ENCODE measurements at regions not wholly inside any gene's neighbourhood (a gene's known extent, or its start where the extent isn't known, plus 50 kb on each side); places are given as distances from the start of the nearest gene placed in this dataset.

DNA sequence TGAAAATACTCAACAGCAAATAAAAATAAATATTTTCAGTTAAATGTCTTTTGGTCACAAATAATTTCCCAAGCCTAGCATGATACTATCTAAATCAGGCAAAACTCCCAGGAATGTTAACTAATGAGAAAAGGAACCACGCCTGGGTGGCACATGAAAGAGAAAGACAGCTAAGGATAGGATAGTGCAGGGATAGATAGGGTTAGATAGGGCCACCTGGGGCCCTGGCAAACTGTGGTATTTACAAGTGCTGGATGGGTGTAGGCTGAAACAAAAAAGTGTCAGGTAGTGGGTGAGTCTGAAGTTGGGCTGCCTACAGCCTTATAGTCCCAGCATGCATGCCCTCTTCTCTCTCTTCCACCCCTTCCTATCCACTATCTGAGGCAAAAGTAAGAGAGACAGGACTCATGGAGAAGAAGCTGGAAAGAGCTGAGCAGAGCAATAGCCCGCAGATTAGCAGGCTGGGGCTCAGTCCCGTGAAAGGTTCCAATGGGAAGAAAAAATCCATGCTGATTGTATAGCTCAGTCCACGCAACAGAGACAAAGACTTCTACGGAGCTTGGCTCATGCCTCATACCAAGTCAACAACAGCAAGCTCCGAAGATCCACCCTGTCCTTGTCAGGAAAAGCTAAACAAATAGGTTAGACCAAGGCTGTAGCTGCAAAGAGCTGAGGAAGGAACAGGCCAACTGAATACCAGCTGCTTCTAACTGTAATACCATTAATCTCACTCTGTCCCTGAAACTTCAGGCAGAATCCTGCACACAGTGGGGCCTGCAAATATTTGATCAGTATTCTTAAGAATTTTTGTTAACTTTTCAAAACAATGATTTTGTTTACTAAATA is 342.1 kb upstream of the ATP11B start:
- Histone ChIP-seq H3K27me3 (ENCODE audit: control insufficient read depth, insufficient read depth, low read length) (no peaks in the 10 kb centered on the region), H3K36me3 (ENCODE audit: insufficient read depth, low read length) (no peaks in the 10 kb centered on the region), H3K4me1 (ENCODE audit: control insufficient read depth, insufficient read depth, low read length) (no peaks in the 10 kb centered on the region)

DNA sequence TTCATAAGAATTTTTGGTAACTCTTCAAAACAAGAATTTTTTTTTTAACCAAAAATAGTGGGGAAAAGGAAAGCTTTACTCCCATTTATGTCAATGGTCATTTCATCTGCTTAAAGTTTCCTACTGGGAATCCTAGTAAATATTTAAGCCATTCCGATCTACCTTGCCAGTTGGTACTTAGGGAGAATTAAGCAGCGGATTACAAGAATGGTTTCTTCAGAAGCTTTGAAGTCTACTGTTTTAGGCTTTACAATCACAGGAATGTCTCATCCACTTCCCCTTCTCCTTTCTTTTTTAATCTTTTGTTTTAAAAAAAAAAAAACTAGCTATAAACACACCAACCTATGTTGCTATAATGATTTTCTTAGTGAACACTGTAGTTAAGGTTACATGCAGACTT is 341.4 kb upstream of the ATP11B start:
- no peaks in the 10 kb centered on the region for H3K27me3 ChIP-seq (ENCODE audit: control insufficient read depth, insufficient read depth, low read length)
- H3K4me1 ChIP-seq (ENCODE audit: control insufficient read depth, insufficient read depth, low read length): no peaks in the 10 kb centered on the region
- no peaks in the 10 kb centered on the region for H3K9me3 ChIP-seq (replicated peaks; ENCODE audit: low read length)
- no peak overlapping the region for H3K9ac ChIP-seq (ENCODE audit: low read depth, low read length)
- H3K36me3 ChIP-seq (ENCODE audit: insufficient read depth, low read length): no peaks in the 10 kb centered on the region
- H3K4me2 ChIP-seq (ENCODE audit: low read length): no peak overlapping the region
- H3K4me3 ChIP-seq (ENCODE audit: low read length): no peak overlapping the region

More for the DNA sequence above, 342.1 kb upstream of the ATP11B start:
- H3K9ac ChIP-seq (ENCODE audit: low read depth, low read length): no peak overlapping the region
- H3K4me3 ChIP-seq (ENCODE audit: low read length): no peak overlapping the region
- no peaks in the 10 kb centered on the region for H3K9me3 ChIP-seq (replicated peaks; ENCODE audit: low read length)
- no peak overlapping the region for H3K4me2 ChIP-seq (ENCODE audit: low read length)

DNA sequence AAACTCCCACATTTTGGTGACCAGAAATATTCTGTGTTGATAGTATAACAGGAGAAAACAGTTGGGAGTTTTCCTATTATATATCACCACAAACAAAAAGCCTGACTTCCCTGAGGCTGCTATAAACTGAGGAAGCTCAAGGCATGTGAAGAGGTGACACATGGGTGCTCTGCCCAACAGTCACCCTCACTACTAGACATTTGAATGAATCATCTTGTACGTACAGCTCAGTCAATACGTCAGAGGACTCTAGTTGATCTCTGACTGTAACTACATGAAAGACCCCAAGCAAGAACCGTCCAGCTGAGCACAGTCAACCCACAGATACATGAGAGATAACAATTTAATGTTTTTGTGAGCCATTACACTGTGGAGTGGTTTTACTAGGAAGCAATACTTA is 338.3 kb upstream of the ATP11B start:
- Histone ChIP-seq H3K4me3 (ENCODE audit: low read length) (no peak overlapping the region), H3K36me3 (ENCODE audit: insufficient read depth, low read length) (no peaks in the 10 kb centered on the region), H3K4me1 (ENCODE audit: control insufficient read depth, insufficient read depth, low read length) (no peaks in the 10 kb centered on the region), H3K9me3 (replicated peaks; ENCODE audit: low read length) (no peaks in the 10 kb centered on the region), H3K9ac (ENCODE audit: low read depth, low read length) (no peak overlapping the region), H3K4me2 (ENCODE audit: low read length) (no peak overlapping the region), H3K27me3 (ENCODE audit: control insufficient read depth, insufficient read depth, low read length) (no peaks in the 10 kb centered on the region)

DNA sequence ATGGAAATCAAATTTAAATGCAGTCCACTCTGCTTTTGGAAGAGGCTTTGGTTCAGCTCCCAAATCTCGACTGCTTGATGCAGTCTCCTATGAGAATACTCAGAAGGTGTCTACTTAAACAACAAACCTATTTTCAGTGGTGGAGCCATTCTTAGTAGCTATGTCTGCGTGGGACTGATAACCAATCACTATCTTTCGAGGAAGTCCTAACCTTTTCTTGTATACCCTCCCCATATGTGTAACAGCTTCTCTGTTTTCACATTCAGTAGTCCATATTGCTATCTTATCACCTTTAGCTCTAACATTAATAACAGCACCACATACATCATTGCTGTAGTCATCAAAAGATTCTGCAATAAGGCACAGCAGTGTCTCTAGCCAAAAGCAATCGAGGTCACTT is 333.0 kb upstream of the ATP11B start:
- no peak overlapping the region for H3K4me2 ChIP-seq (ENCODE audit: low read length)
- H3K4me1 ChIP-seq (ENCODE audit: control insufficient read depth, insufficient read depth, low read length): no peaks in the 10 kb centered on the region
- H3K9ac ChIP-seq (ENCODE audit: low read depth, low read length): no peak overlapping the region
- no peaks in the 10 kb centered on the region for H3K36me3 ChIP-seq (ENCODE audit: insufficient read depth, low read length)
- no peaks in the 10 kb centered on the region for H3K9me3 ChIP-seq (replicated peaks; ENCODE audit: low read length)
- H3K27me3 ChIP-seq (ENCODE audit: control insufficient read depth, insufficient read depth, low read length): no peaks in the 10 kb centered on the region
- no peak overlapping the region for H3K4me3 ChIP-seq (ENCODE audit: low read length)

DNA sequence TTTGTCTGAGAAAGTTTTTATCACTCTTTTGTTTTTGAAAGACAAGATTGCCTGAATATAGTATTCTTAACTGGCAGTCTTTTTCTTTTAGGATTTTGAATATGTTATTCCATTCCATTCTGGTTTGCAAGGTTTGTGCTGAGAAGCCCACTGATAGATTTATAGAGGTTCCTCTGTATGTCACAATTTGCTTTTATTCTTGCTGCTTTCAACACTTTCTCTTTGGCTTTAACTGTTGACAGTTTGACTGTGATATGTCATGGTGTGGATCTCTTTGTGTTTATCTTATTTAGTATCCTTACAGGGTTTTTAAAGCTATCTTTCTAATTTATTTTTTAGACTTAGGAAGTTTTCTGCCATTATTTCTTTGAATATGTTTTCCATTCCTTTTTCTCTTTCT is 331.2 kb upstream of the ATP11B start:
- Histone ChIP-seq H3K4me1 (ENCODE audit: control insufficient read depth, insufficient read depth, low read length) (no peaks in the 10 kb centered on the region), H3K9me3 (replicated peaks; ENCODE audit: low read length) (no peaks in the 10 kb centered on the region), H3K27me3 (ENCODE audit: control insufficient read depth, insufficient read depth, low read length) (no peaks in the 10 kb centered on the region), H3K4me2 (ENCODE audit: low read length) (no peak overlapping the region), H3K4me3 (ENCODE audit: low read length) (no peak overlapping the region), H3K9ac (ENCODE audit: low read depth, low read length) (no peak overlapping the region), H3K36me3 (ENCODE audit: insufficient read depth, low read length) (no peaks in the 10 kb centered on the region)

DNA sequence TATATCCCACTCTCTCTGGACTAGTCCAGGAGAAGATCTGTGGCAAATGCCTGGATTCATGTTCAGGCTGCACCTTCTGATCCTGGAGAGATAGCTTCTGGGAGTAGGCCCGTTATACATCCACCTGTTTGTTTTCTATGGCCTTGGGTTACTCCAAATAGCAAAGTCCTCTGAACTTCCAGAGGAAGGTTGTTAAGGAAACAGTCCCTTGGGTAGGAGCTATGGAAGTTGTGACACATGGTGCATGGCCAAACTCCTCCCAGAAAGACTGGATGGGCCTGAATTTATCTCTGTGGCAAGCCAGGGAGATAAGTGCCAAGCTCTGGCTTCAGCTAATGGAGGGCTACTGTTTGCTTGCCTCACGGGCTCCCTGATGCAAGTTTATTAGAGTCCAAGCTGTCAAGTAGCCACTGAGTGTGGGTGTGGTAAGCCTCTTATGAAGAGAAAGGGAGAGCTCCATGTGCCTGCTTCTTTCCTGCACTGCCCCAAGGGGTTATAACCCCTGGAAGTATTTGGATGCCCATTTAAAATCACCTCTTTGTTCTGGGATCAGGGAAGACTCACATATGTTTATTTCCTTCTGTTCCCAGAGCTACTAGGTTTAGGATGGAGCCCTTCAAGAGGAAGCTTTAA is 328.7 kb upstream of the ATP11B start:
- Histone ChIP-seq H3K9me3 (replicated peaks; ENCODE audit: low read length) (no peaks in the 10 kb centered on the region), H3K36me3 (ENCODE audit: insufficient read depth, low read length) (no peaks in the 10 kb centered on the region), H3K27me3 (ENCODE audit: control insufficient read depth, insufficient read depth, low read length) (no peaks in the 10 kb centered on the region), H3K4me2 (ENCODE audit: low read length) (no peak overlapping the region), H3K4me1 (ENCODE audit: control insufficient read depth, insufficient read depth, low read length) (peaks cover 8% of the 10 kb centered on the region), H3K9ac (ENCODE audit: low read depth, low read length) (no peak overlapping the region), H3K4me3 (ENCODE audit: low read length) (no peak overlapping the region)

DNA sequence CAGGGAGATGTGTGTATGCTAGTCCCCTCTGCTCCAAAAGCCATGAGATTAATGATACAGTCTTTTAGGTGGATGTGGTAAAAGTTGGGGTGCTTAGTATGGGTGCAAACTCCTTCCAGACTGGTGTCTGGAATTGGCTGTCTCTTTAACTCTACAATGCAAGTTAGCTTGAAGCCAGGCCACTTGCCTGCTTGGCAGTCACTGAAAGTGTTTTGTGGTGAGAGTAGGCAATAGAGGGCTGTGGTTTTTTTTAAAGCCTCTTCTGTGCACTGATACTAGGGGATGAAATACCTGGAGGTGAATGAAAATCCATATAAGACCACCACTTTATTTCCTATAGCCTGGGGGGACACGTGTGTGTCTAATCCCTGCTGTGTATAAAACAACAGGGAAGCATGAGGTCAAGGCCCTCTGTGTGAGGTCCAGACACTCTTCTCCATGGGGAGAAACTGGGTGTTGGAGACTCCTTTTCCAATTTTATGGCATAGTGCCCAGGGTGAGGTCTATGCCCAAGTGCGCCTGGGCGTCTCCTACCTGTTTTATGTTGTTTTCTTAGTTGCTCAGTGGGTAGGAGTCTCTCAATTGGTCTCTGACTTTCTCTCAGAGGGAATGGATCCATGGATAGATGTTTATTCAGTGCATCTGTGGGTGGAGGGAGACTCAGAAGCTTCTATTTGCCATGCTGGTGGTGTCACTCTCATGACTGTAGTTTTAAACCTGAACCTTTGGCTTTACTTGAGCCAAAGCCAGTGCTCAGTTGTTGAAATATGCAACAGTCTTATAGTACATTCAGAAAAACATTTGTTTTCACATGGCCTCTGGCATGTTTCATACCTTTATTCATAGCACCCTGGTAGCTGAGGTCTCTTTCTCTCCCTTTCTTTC is 327.8 kb upstream of the ATP11B start:
- H3K4me1 ChIP-seq (ENCODE audit: control insufficient read depth, insufficient read depth, low read length): peaks cover 10% of the 10 kb centered on the region
- H3K4me3 ChIP-seq (ENCODE audit: low read length): no peak overlapping the region
- no peaks in the 10 kb centered on the region for H3K9me3 ChIP-seq (replicated peaks; ENCODE audit: low read length)
- H3K27me3 ChIP-seq (ENCODE audit: control insufficient read depth, insufficient read depth, low read length): no peaks in the 10 kb centered on the region
- no peaks in the 10 kb centered on the region for H3K36me3 ChIP-seq (ENCODE audit: insufficient read depth, low read length)
- H3K9ac ChIP-seq (ENCODE audit: low read depth, low read length): no peak overlapping the region
- H3K4me2 ChIP-seq (ENCODE audit: low read length): no peak overlapping the region

DNA sequence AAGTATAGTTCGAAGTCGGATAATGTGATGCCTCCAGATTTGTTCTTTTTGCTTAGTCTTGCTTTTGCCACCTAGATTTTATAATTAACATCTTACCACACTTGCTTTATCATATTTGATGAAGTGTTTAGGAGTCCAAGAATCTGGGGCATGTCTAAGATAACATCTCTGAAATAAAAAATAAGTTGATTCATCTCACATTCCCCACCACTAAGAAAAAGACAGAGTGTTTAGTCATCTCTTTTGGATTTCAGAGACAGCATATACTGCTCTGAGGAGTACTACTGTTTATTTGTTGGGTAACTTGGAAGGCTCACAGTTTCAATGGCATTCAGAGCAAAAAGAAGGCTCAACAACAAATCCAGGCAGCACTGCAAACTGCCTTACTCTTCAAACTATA is 324.2 kb upstream of the ATP11B start:
- Histone ChIP-seq H3K9me3 (replicated peaks; ENCODE audit: low read length) (no peaks in the 10 kb centered on the region), H3K4me3 (ENCODE audit: low read length) (no peak overlapping the region), H3K27me3 (ENCODE audit: control insufficient read depth, insufficient read depth, low read length) (no peaks in the 10 kb centered on the region), H3K36me3 (ENCODE audit: insufficient read depth, low read length) (no peaks in the 10 kb centered on the region), H3K4me1 (ENCODE audit: control insufficient read depth, insufficient read depth, low read length) (peaks cover 10% of the 10 kb centered on the region), H3K4me2 (ENCODE audit: low read length) (no peak overlapping the region), H3K9ac (ENCODE audit: low read depth, low read length) (no peak overlapping the region)

DNA sequence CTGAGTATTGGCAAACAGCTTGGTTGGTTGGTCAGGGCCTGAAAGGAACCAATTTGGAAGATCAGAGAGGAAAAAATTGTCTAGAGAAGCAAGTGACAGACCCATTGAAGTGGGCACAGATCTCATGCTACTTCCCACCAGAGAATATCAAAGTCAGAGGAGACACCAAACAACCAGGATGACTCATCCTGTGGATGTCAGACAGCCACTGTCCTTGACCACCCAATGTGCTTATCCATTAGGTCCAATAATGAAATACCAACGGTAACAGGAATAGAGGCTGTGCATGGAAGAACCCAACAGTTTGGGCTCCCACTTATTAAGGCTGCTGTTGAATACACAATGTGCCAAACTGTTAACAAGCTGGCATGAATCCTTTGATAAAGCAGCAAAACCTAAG is 323.1 kb upstream of the ATP11B start:
- Histone ChIP-seq H3K9me3 (replicated peaks; ENCODE audit: low read length) (no peaks in the 10 kb centered on the region), H3K27me3 (ENCODE audit: control insufficient read depth, insufficient read depth, low read length) (no peaks in the 10 kb centered on the region), H3K4me3 (ENCODE audit: low read length) (no peak overlapping the region), H3K9ac (ENCODE audit: low read depth, low read length) (no peak overlapping the region), H3K4me1 (ENCODE audit: control insufficient read depth, insufficient read depth, low read length) (peaks cover 10% of the 10 kb centered on the region), H3K4me2 (ENCODE audit: low read length) (no peak overlapping the region), H3K36me3 (ENCODE audit: insufficient read depth, low read length) (no peaks in the 10 kb centered on the region)

DNA sequence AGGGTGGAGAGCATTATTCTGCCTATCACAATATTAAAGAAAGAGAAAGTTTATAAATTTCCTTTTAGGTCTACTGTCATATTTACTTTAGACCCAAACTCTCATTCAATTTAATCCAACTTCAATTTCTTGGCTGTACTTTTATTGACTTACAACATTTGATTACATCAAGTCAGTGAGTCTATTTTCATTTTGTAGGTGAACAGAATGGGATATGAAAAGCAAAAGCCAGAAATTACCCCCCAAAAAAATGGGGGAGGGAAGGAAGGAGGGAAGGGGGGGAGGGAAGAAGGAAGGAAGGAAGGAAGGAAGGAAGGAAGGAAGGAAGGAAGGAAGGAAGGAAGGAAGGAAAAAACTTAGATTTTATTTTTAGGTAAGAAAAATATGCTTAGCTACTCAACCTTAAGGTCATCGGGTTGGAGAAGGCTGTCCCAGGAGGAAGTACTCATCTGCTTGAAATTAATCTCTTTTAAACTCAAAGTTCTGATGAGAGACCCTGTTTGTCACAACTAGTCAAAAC is 320.1 kb upstream of the ATP11B start:
- Histone ChIP-seq H3K9me3 (replicated peaks; ENCODE audit: low read length) (no peaks in the 10 kb centered on the region), H3K4me2 (ENCODE audit: low read length) (no peak overlapping the region), H3K4me1 (ENCODE audit: control insufficient read depth, insufficient read depth, low read length) (peaks cover 10% of the 10 kb centered on the region), H3K27me3 (ENCODE audit: control insufficient read depth, insufficient read depth, low read length) (no peaks in the 10 kb centered on the region), H3K4me3 (ENCODE audit: low read length) (no peak overlapping the region), H3K36me3 (ENCODE audit: insufficient read depth, low read length) (no peaks in the 10 kb centered on the region), H3K9ac (ENCODE audit: low read depth, low read length) (no peak overlapping the region)

DNA sequence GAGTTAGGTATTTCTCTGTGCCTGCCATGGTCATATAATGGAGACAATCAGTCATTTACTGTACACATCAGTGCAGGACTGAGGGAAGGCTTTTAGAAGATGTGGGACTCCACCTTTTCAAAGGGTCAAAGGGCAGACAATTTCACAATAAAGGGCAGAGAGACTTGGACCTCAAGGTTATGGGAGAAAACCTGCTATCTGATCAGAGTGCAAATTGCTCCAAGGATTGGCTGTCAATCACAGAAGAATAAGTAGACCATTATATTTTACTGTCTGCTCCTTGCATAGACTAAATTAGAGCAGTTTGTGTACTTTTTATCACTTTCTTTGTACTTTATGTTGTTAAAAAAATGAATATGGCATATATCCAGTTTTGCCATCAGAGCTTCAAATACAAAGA is 314.9 kb upstream of the ATP11B start:
- Histone ChIP-seq H3K9ac (ENCODE audit: low read depth, low read length) (no peak overlapping the region), H3K27me3 (ENCODE audit: control insufficient read depth, insufficient read depth, low read length) (no peaks in the 10 kb centered on the region), H3K4me1 (ENCODE audit: control insufficient read depth, insufficient read depth, low read length) (peaks cover 12% of the 10 kb centered on the region), H3K4me3 (ENCODE audit: low read length) (no peak overlapping the region), H3K4me2 (ENCODE audit: low read length) (no peak overlapping the region), H3K9me3 (replicated peaks; ENCODE audit: low read length) (no peaks in the 10 kb centered on the region), H3K36me3 (ENCODE audit: insufficient read depth, low read length) (no peaks in the 10 kb centered on the region)
